ENCODE measurements at regions not wholly inside any gene's neighbourhood (a gene's known extent, or its start where the extent isn't known, plus 50 kb on each side); places are given as distances from the start of the nearest gene placed in this dataset.
"Not testable (repeated sequence)": the region's sequence is repeated elsewhere in the genome, so short reads cannot be mapped to it uniquely, and the experiment has no call there.

DNA sequence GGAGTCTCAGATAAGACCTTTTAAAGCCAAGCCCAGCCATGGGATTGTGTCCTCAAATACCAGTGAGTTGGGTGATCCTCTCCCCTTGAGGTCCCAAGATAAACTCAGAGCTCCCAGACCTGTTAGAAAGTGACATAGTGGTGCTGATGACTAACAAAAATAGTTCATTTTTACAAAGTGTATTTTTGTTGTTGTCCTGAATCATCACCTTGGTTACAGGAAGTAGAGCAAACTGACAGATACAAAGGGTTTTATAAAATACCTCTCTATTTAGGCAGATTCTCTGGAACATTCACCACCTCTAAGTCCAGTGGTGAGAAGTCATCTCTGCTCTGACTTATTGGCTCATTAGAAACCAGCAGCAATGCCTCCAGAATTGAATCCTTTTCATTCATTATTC, 259.3 kb downstream of the CEMIP2 start:
- no peak for DNase-seq (ENCODE audit: low read depth in 2 of 3, low spot score in 1 of 3)

- DNase-seq (ENCODE audit: low read depth in 2 of 3, low spot score in 1 of 3) = not testable (repeated sequence)
These were observed 260.2 kb downstream of the CEMIP2 start for GRCh38 chr9:71508141-71508540.

DNA sequence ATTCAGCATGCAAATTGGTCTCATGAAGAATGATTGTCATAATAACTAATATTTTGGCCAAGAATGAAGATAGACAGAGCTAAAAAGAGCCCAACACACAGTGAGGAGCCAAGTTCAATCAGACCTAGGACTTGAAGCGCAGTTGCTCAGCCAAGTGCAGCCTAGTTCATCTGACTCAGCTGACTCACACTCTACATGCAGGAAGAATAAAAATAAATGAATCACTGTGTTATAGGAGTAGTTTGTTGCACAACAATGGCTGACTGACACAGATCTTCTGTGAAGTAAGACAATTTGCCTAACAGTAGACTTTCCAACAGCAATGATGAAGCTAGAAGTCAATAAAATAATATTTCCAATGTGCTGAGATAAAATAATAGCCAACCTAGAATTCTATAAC, 261.5 kb downstream of the CEMIP2 start:
- DNase-seq (ENCODE audit: low read depth in 2 of 3, low spot score in 1 of 3) = no peak

DNA sequence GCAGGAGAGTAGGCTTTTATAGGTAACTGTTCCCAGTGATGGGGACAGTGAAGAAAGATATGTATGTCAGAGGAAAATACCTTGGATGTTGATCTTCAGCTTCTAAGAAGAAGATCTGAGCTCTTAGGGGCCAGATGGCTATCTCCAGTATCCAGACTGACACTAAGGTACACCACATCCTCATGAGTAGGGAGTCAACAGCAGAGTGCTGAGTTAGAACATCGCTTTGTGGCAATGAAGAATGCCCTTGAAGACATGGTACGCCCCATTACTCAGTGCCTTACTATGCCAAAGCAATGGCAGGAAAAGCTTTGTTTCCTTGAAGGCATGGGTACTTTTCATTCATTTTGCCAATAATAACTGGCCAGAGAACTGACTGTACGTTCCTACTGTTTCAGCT, 263.7 kb downstream of the CEMIP2 start:
- no peak for DNase-seq (ENCODE audit: low read depth in 2 of 3, low spot score in 1 of 3)

- DNase-seq (ENCODE audit: low read depth in 2 of 3, low spot score in 1 of 3) = no peak
These were observed 269.6 kb downstream of the CEMIP2 start for GRCh38 chr9:71498691-71499090.

- DNase-seq (ENCODE audit: low read depth in 2 of 3, low spot score in 1 of 3) = no peak
These were observed 277.5 kb downstream of the CEMIP2 start for GRCh38 chr9:71490810-71491209.

GRCh38 chr9:71487061-71487460, 281.3 kb downstream of the CEMIP2 start:
- no peak for DNase-seq (ENCODE audit: low read depth in 2 of 3, low spot score in 1 of 3)

GRCh38 chr9:71485326-71485725, 283.0 kb downstream of the CEMIP2 start:
- no peak for DNase-seq (ENCODE audit: low read depth in 2 of 3, low spot score in 1 of 3)

GRCh38 chr9:71483436-71483835, 284.9 kb downstream of the CEMIP2 start:
- DNase-seq (ENCODE audit: low read depth in 2 of 3, low spot score in 1 of 3) = no peak

- no peak for DNase-seq (ENCODE audit: low read depth in 2 of 3, low spot score in 1 of 3)
These were observed 288.7 kb downstream of the CEMIP2 start for GRCh38 chr9:71479621-71480020.

DNA sequence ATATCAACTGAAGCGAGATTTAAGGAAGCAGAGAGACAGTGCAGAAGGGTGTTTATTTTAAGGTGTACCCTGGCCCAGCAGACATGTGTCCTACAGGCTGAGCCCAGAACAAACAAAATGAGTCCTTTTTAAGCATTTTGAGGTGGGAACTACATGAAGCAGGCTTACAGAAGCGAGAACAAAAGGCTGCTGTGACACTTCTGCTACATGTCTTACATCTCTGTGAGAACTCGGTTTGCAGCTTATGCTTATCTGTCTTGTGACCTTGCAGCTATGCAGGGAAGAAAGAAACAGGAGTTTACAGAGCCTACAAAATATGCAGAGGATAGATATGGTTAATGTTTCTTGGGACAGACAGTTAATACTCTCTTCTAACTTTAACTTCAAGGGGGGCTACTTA, 295.9 kb downstream of the CEMIP2 start:
- no peak for DNase-seq (ENCODE audit: low read depth in 2 of 3, low spot score in 1 of 3)

DNA sequence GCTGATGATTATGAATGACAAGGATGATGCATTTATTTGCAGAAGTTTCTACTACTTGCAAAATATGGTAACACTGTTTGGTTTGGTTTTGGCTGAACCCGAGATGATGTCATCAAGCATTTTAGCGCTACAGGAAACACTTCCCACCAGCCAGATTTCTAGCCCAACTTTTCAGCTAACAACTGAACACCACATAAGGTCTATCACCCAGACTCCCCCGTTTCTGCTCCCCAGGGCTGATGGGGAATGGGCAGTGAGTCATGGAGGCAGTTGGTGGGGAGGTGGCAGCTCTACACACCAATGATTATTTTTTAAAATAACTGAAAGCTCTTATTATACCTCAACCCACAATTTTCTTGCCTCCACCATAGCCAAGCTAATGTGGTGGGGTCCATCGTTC, 302.9 kb downstream of the CEMIP2 start:
- DNase-seq (ENCODE audit: low read depth in 2 of 3, low spot score in 1 of 3) = no peak

DNA sequence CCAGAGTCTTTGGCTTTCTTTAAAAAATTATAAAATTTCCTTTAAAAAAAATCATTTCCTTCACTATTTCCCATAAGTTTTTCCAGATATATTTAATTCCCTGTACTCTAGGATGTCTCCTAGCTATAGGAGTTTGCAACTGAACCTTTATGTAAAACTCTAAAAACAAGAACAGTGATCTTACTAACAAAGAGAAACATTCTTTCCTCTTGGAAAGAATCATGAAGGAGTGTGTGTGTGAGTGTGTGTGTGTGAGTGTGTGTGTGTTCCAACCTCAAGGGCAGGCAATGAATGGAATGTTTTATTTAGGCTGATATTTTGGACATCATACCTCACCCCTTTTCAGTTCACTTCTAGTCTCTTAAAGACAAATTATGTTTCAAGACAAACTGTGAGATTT, 309.2 kb downstream of the CEMIP2 start:
- no peak for DNase-seq (ENCODE audit: low read depth in 2 of 3, low spot score in 1 of 3)

GRCh38 chr9:71446473-71447411, 321.6 kb downstream of the CEMIP2 start:
- DNase-seq (ENCODE audit: low read depth in 2 of 3, low spot score in 1 of 3) = peak; percentile 3 to 20 (median 5)

DNA sequence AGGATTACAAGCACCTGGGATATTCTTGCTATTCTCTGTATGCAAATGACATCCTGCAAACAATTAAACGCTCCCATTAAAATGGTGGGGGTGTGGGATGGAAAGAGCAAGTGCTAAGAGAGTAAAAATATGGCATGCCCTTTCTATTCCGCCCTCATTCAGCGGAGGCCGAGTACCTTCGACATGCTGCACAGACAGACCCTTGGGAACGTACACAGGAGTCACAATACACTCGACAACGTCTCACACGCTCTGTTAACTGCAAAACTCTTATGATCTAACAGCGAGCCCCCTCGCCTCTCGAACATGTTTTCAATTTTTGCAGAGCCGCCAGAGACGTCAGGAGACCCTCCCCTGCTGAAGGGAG, 322.2 kb downstream of the CEMIP2 start:
- DNase-seq (ENCODE audit: low read depth in 2 of 3, low spot score in 1 of 3) = no peak

DNA sequence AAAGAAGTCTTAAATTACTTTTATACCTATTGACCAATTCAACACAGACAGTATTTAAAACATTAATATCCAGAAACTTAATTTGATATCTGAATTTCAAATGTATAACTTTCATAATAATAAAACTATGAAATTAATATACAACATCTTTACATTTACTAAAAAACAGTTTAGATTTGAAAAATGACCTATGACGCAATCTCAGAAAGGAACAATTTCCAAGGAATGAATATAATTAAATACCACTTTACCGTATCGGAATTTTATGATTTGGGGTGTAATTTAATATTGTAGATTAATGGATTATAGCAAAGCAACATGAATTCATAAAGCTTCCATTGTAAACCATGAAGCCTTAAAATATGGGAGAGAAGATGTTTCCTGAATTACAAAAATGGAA, 321.5 kb upstream of the TRPM3 start:
- no peak for DNase-seq (ENCODE audit: low read depth in 2 of 3, low spot score in 1 of 3)

DNA sequence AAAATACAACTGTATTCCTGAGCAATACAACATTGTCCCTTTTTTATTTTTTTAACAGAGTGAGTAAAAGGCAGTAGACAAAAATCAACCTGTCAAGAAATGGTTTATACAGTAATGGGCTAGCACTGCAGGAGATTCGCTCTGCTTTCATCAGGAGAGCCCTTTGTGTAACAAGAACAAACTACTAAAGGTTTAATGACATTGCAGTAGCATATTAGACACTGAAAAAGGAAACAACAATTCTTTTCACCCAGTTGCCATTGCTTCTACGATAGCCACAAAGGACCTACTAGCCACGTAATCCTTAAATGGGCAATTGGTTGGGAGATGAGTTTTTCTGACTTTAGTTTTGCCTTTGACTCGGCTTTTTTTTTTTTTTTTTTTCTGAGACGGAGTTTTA, 319.8 kb upstream of the TRPM3 start:
- DNase-seq (ENCODE audit: low read depth in 2 of 3, low spot score in 1 of 3) = no peak

DNA sequence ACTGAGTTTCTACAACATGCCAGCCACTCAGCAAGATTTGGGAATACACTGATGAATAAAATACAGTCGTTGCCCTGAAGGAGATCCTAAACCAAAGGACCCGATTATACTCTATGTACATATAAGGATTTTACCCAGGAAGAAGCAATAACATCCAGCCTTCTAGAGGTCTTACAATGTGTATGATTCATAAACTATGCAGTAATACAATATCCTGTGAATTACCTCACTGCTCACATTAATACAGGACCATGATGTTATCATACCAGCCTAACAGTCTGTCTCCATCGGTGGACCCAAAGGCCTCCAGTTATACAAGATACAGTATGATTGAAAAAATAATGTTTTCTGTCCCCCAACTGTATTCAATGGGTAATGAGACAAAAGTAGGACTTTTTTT, 310.5 kb upstream of the TRPM3 start:
- no peak for DNase-seq (ENCODE audit: low read depth in 2 of 3, low spot score in 1 of 3)

DNA sequence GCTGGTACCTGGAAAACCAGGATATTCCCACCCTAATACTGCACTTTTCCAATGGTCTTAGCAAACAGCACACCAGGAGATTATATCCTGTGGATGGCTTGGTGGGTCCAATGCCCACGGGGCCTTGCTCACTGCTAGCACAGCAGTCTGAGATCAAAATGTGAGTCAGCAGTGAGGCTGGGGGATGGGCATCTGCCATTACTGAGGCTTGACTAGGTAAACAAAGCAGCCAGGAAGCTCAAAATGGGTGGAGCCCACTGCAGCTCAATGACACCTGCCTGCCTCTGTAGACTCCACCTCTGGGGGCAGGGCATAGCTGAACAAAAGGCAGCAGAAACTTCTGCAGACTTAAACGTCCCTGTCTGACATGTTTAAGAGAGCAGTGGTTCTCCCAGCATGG, 285.9 kb upstream of the TRPM3 start:
- not testable (repeated sequence) for DNase-seq (ENCODE audit: low read depth in 2 of 3, low spot score in 1 of 3)

DNA sequence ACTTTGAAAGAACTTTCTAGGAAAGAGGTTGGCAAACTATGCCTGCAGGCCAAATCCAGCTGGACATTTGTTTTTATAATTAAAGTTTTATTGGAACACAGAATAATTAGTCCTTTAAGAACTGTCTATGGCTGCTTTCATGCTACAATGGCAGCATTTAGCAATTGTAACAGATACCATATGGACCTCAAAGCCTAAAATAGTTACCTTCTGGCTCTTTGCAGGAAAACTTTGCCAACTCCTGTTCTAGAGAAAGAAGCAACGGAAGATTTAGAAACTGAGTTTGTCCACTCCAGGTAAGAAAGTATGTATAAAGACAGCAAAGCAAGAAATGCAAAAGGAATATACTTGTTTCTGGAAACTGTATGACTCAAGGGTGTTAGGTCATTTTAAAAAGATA, 281.7 kb upstream of the TRPM3 start:
- no peak for DNase-seq (ENCODE audit: low read depth in 2 of 3, low spot score in 1 of 3)

- DNase-seq (ENCODE audit: low read depth in 2 of 3, low spot score in 1 of 3) = no peak
These were observed 271.6 kb upstream of the TRPM3 start for GRCh38 chr9:71393005-71393404.

- no peak for DNase-seq (ENCODE audit: low read depth in 2 of 3, low spot score in 1 of 3)
These were observed 262.9 kb upstream of the TRPM3 start for GRCh38 chr9:71384343-71384742.

- DNase-seq (ENCODE audit: low read depth in 2 of 3, low spot score in 1 of 3) = no peak
These were observed 262.0 kb upstream of the TRPM3 start for GRCh38 chr9:71383308-71383940.

All from stimulated activated CD4-positive, alpha-beta T cell treated with anti-CD3 and anti-CD28 coated beads, Interleukin-12 subunit alpha, Interleukin-12 subunit beta, amount 100 ng/mL, for 48 hours (primary cell).